Gastrocnemius medialis (tissue), 4 donors: ENCODE measurements at regions not wholly inside any gene's neighbourhood (a gene's known extent, or its start where the extent isn't known, plus 50 kb on each side); places are given as distances from the start of the nearest gene placed in this dataset.

Experiments
- CTCF ChIP-seq, 5 experiments: fragments of 450-650 bp in 3 of 5; fragments of 200-600 bp in 2 of 5; sonication (generic) in 2 of 5; IDR thresholded peaks in 4 of 5; conservative IDR thresholded peaks in 1 of 5; 1 replicate in 4 of 5; 2 replicates in 1 of 5; pipeline ENCODE4 v1.5.1; 2016 to 2019; ENCODE audit warnings: antibody characterized with exemption in 5 of 5, mild to moderate bottlenecking in 3 of 5, moderate library complexity in 3 of 5
- POLR2A ChIP-seq, 2 donors: fragments of 450-650 bp; IDR thresholded peaks; one replicate each; pipeline ENCODE4 v1.6.1; 2017; ENCODE audit warnings: antibody characterized with exemption in 2 of 2, mild to moderate bottlenecking in 2 of 2, moderate library complexity in 2 of 2

- TF ChIP-seq CTCF (IDR thresholded peaks at IDR 0.05 in 4 of 5, conservative IDR thresholded peaks at IDR 0.05 in 1 of 5): no peak
- no peak for TF ChIP-seq POLR2A (IDR thresholded peaks at IDR 0.05)
Observed at GRCh38 chr2:187224989-187225388, 223.1 kb downstream of the CALCRL start.
